Mucosa of gallbladder (tissue), 1 donor: ENCODE measurements at regions not wholly inside any gene's neighbourhood (a gene's known extent, or its start where the extent isn't known, plus 50 kb on each side); places are given as distances from the start of the nearest gene placed in this dataset.

Experiments
- DNase-seq: peaks from one replicate; pipeline ENCODE4 v3.0.0-alpha.2; 2020; ENCODE audit warnings: low spot score
- donor health status: DM: no; HTN: no; CAD: no.

- peak; percentile 77 for DNase-seq
Observed at GRCh38 chr4:41318839-41319530, 62.3 kb downstream of the UCHL1 start.

- DNase-seq = peak; percentile 67
Observed at GRCh38 chr4:41319553-41319952, 62.8 kb downstream of the UCHL1 start.

- no peak for DNase-seq
Observed at GRCh38 chr4:41320278-41320677, 63.5 kb downstream of the UCHL1 start.

GRCh38 chr4:41320786-41321185, 64.1 kb downstream of the UCHL1 start:
- no peak for DNase-seq

- no peak for DNase-seq
Observed at GRCh38 chr4:41321216-41321945, 64.7 kb downstream of the UCHL1 start.

GRCh38 chr4:41322617-41323016, 65.9 kb downstream of the UCHL1 start:
- DNase-seq = no peak

GRCh38 chr4:41323179-41323578, 66.5 kb downstream of the UCHL1 start:
- DNase-seq = no peak

- DNase-seq = no peak
Observed at GRCh38 chr4:41323706-41324105, 67.0 kb downstream of the UCHL1 start.

GRCh38 chr4:41324861-41325260, 68.1 kb downstream of the UCHL1 start:
- no peak for DNase-seq

- DNase-seq = no peak
Observed at GRCh38 chr4:41325901-41326300, 69.2 kb downstream of the UCHL1 start.

- DNase-seq = no peak
Observed at GRCh38 chr4:41326776-41327175, 70.0 kb downstream of the UCHL1 start.

- DNase-seq = no peak
Observed at GRCh38 chr4:41327770-41328169, 71.0 kb downstream of the UCHL1 start.

GRCh38 chr4:41329361-41329760, 72.6 kb downstream of the UCHL1 start:
- no peak for DNase-seq

- DNase-seq = no peak
Observed at GRCh38 chr4:41331224-41331623, 74.5 kb downstream of the UCHL1 start.

GRCh38 chr4:41332510-41333054, 75.9 kb downstream of the UCHL1 start:
- no peak for DNase-seq

GRCh38 chr4:41334182-41334581, 77.5 kb downstream of the UCHL1 start:
- peak; percentile 68 for DNase-seq

GRCh38 chr4:41339812-41340809, 83.4 kb downstream of the UCHL1 start:
- DNase-seq = no peak

- DNase-seq = no peak
Observed at GRCh38 chr4:41346306-41347061, 89.8 kb downstream of the UCHL1 start.

GRCh38 chr4:41349021-41349420, 92.3 kb downstream of the UCHL1 start:
- no peak for DNase-seq

GRCh38 chr4:41358647-41359421, 102.1 kb downstream of the UCHL1 start:
- DNase-seq = peak; percentile 69
